HG03095 (cell line): ENCODE measurements at regions not wholly inside any gene's neighbourhood (a gene's known extent, or its start where the extent isn't known, plus 50 kb on each side); places are given as distances from the start of the nearest gene placed in this dataset.

Experiments used
- ATAC-seq: cut with Tn5 transposase; IDR thresholded peaks from one replicate; pipeline ENCODE4 v1.9.1; 2021; ENCODE audit warnings: moderate library complexity; ENCODE audit not compliant: unreplicated experiment

- ATAC-seq: no peak
Measured at GRCh38 chr2:160862226-160862625, 298.0 kb upstream of the TANK start.

- no peak for ATAC-seq
Measured at GRCh38 chr2:160868891-160869290, 291.3 kb upstream of the TANK start.

- no peak for ATAC-seq
Measured at GRCh38 chr2:160869411-160869810, 290.8 kb upstream of the TANK start.

- ATAC-seq: no peak
Measured at GRCh38 chr2:160870729-160871465, 289.3 kb upstream of the TANK start.

- no peak for ATAC-seq
Measured at GRCh38 chr2:160871953-160872352, 288.3 kb upstream of the TANK start.

- ATAC-seq: no peak
Measured at GRCh38 chr2:160876029-160876428, 284.2 kb upstream of the TANK start.

- ATAC-seq: no peak
Measured at GRCh38 chr2:160876765-160877164, 283.5 kb upstream of the TANK start.

GRCh38 chr2:160878618-160879017 is 281.6 kb upstream of the TANK start:
- ATAC-seq: no peak

GRCh38 chr2:160882906-160883305 is 277.3 kb upstream of the TANK start:
- ATAC-seq: no peak

GRCh38 chr2:160884056-160884455 is 276.2 kb upstream of the TANK start:
- ATAC-seq: no peak

GRCh38 chr2:160889439-160890170 is 270.6 kb upstream of the TANK start:
- ATAC-seq: no peak

GRCh38 chr2:160890667-160891352 is 269.4 kb upstream of the TANK start:
- no peak for ATAC-seq

- ATAC-seq: no peak
Measured at GRCh38 chr2:160891353-160891740, 268.9 kb upstream of the TANK start.

GRCh38 chr2:160892204-160892603 is 268.0 kb upstream of the TANK start:
- no peak for ATAC-seq

GRCh38 chr2:160893581-160893980 is 266.6 kb upstream of the TANK start:
- ATAC-seq: no peak

- no peak for ATAC-seq
Measured at GRCh38 chr2:160898581-160899307, 261.5 kb upstream of the TANK start.

GRCh38 chr2:160901613-160902012 is 258.6 kb upstream of the TANK start:
- ATAC-seq: no peak

- ATAC-seq: no peak
Measured at GRCh38 chr2:160905862-160906261, 254.4 kb upstream of the TANK start.

GRCh38 chr2:160906878-160907277 is 253.3 kb upstream of the TANK start:
- no peak for ATAC-seq

- no peak for ATAC-seq
Measured at GRCh38 chr2:160907738-160908137, 252.5 kb upstream of the TANK start.

- ATAC-seq: no peak
Measured at GRCh38 chr2:160908157-160908556, 252.1 kb upstream of the TANK start.
